HepG2 (cell line): ENCODE measurements at regions not wholly inside any gene's neighbourhood (a gene's known extent, or its start where the extent isn't known, plus 50 kb on each side); places are given as distances from the start of the nearest gene placed in this dataset.

Experiments
- ATAC-seq: fragments of 200-7000 bp; cut with Tn5 transposase; 3 replicates; pipeline ENCODE4 v1.9.1; 2020; ENCODE audit warnings: mild to moderate bottlenecking, moderate library complexity
- BruUV-seq: library from RNA; stranded (reverse); fragments of 400-500 nt; replicated peaks from 2 replicates; lab custom pipeline; 2021; lab: Mats Ljungman, UMichigan
- CTCF ChIA-PET: fragments of 300-600 bp; formaldehyde crosslinking; extraction: SDS; loops from one replicate; lab custom pipeline; 2021; ENCODE audit warnings: low total read pairs, inconsistent platforms, low intra/inter-chr PET ratio; lab: Yijun Ruan, JAX
- POLR2A ChIA-PET: fragments of 350-600 bp; sonication (Branson Sonifier 250); formaldehyde crosslinking; loops from one replicate; lab custom pipeline; 2020; ENCODE audit warnings: antibody characterized with exemption, inconsistent platforms; lab: Yijun Ruan, JAX
- DNase-seq: peaks from one replicate; pipeline ENCODE4 v3.0.0-alpha.2; 2015; ENCODE audit warnings: low spot score
- FAIRE-seq: peaks from 3 replicates; lab custom pipeline; 2011; peaks lifted over from hg19 to GRCh38; lab: Jason Lieb, UNC
- H2AFZ ChIP-seq: one replicate; pipeline ENCODE4 v1.6.1; 2011; ENCODE audit warnings: low read length, inconsistent platforms
- H3K27ac ChIP-seq: fragments of 300-600 bp; 3 replicates; pipeline ENCODE4 v1.8.0; 2011; ENCODE audit warnings: mixed run types, mild to moderate bottlenecking, mixed read lengths, low read length, inconsistent platforms; ENCODE audit not compliant: insufficient read depth; ENCODE audit errors: extremely low read length
- H3K27me3 ChIP-seq, 2 experiments: fragments of 200-600 bp in 1 of 2; 2 replicates in 1 of 2; 3 replicates in 1 of 2; pipeline versions ENCODE4 v1.6.0 to v1.8.0; 2011; ENCODE audit warnings: low read length in 2 of 2, mild to moderate bottlenecking in 2 of 2, moderate library complexity in 2 of 2, inconsistent platforms in 1 of 2; ENCODE audit not compliant: insufficient read depth in 2 of 2, control insufficient read depth in 1 of 2
- H3K36me3 ChIP-seq, 2 experiments: fragments of 200-600 bp in 1 of 2; replicated peaks in 1 of 2; 2 replicates in 1 of 2; 3 replicates in 1 of 2; pipeline versions ENCODE4 v1.5.1 to v1.8.0; 2011; ENCODE audit warnings: low read length in 2 of 2, inconsistent platforms in 1 of 2; ENCODE audit not compliant: insufficient read depth in 2 of 2, control insufficient read depth in 1 of 2
- H3K4me1 ChIP-seq: 2 replicates; pipeline ENCODE4 v1.5.1; 2012; ENCODE audit warnings: low read length, inconsistent platforms; ENCODE audit not compliant: insufficient read depth
- H3K4me2 ChIP-seq: 2 replicates; pipeline ENCODE4 v1.6.0; 2011; ENCODE audit warnings: low read depth, low read length, inconsistent platforms
- H3K4me3 ChIP-seq, 3 experiments: fragments of 200-600 bp in 1 of 3; sonication (generic), shearing (Covaris generic) in 1 of 3; replicated peaks in 1 of 3; 2 replicates each; pipeline ENCODE4 v1.5.1; 2011 to 2016; ENCODE audit warnings: low read length in 3 of 3, inconsistent platforms in 2 of 3, low read depth in 2 of 3, mild to moderate bottlenecking in 2 of 3, control low read depth in 1 of 3, mixed read lengths in 1 of 3; ENCODE audit not compliant: insufficient read depth in 1 of 3
- H3K79me2 ChIP-seq: one replicate; pipeline ENCODE4 v1.6.1; 2011; ENCODE audit warnings: low read length, inconsistent platforms; ENCODE audit not compliant: insufficient read depth
- H3K9ac ChIP-seq: 2 replicates; pipeline ENCODE4 v1.6.0; 2011; ENCODE audit warnings: mild to moderate bottlenecking, low read depth, low read length, inconsistent platforms; ENCODE audit not compliant: insufficient read depth
- H3K9me3 ChIP-seq: 2 replicates; pipeline ENCODE4 v1.5.1; 2012; ENCODE audit warnings: mild to moderate bottlenecking, low read length
- H4K20me1 ChIP-seq: 2 replicates; pipeline ENCODE4 v1.6.0; 2011; ENCODE audit warnings: inconsistent platforms, mild to moderate bottlenecking, low read length, moderate library complexity; ENCODE audit not compliant: insufficient read depth
- CEBPB ChIP-seq: IDR thresholded peaks from 2 replicates; pipeline ENCODE4 v1.6.1; 2011; ENCODE audit warnings: low read depth, low read length, improper control_type of control experiment, borderline replicate concordance
- FOSL2 ChIP-seq: sonication (generic); formaldehyde crosslinking; IDR thresholded peaks from 2 replicates; pipeline ENCODE4 v1.4.0; 2020; ENCODE audit warnings: missing genetic modification reagents
- GLI4 ChIP-seq: sonication (generic); formaldehyde crosslinking; IDR thresholded peaks from 2 replicates; pipeline ENCODE4 v1.5.1; 2020; ENCODE audit warnings: missing genetic modification reagents, mild to moderate bottlenecking, moderate library complexity, borderline replicate concordance
- NFE2L2 ChIP-seq: fragments of 150-350 bp; IDR thresholded peaks from 2 replicates; pipeline ENCODE4 v1.6.1; 2014; ENCODE audit warnings: low read length
- SRSF4 ChIP-seq: fragments of 200-400 bp; formaldehyde crosslinking; IDR thresholded peaks from one replicate; pipeline ENCODE4 v1.6.1; 2018; ENCODE audit warnings: mild to moderate bottlenecking, low read depth, low read length, moderate library complexity; ENCODE audit not compliant: poor library complexity, severe bottlenecking
- TCF7L2 ChIP-seq: IDR thresholded peaks from 2 replicates; pipeline ENCODE4 v1.6.1; 2011; ENCODE audit warnings: mild to moderate bottlenecking, low read depth, low read length, moderate library complexity
- ZNF282 ChIP-seq: fragments of 450-650 bp; IDR thresholded peaks from 2 replicates; pipeline ENCODE4 v1.6.1; 2018; ENCODE audit not compliant: partially characterized antibody
- ZNF790 ChIP-seq: sonication (generic); formaldehyde crosslinking; IDR thresholded peaks from 2 replicates; pipeline ENCODE4 v1.8.0; 2022; ENCODE audit warnings: missing genetic modification reagents, mild to moderate bottlenecking, borderline replicate concordance
- ZNF841 ChIP-seq: sonication (generic); formaldehyde crosslinking; IDR thresholded peaks from 2 replicates; pipeline ENCODE4 v1.8.1; 2023; ENCODE audit warnings: missing genetic modification reagents, borderline replicate concordance
- WGBS: methylation state at CpG from one replicate; pipeline ENCODE4 v1.1.6; 2017; ENCODE audit warnings: low lambda C conversion rate; 5-methylcytosine and 5-hydroxymethylcytosine counted together
- in situ Hi-C: cut with HindIII; loops from 2 replicates; pipeline ENCODE4 v1.10.0; 2017; ENCODE audit warnings: low pct_unique_long_range_greater_than_20kb; ENCODE audit not compliant: extremely low pct_ligation_motif_present
- intact Hi-C: fragments of 100-400 bp; cut with micrococcal nuclease; formaldehyde crosslinking; loops from one replicate; pipeline ENCODE4 v1.10.0; 2022; ENCODE audit not compliant: unreplicated experiment
- TF ChIP-seq, protein P1 (sequence below): sonication (generic); formaldehyde crosslinking; conservative IDR thresholded peaks from 2 replicates; pipeline ENCODE4 v1.8.0; 2022; ENCODE audit warnings: low read depth, missing genetic modification reagents
- TF ChIP-seq, protein P2 (sequence below): sonication (generic); formaldehyde crosslinking; IDR thresholded peaks from 2 replicates; pipeline ENCODE4 v1.4.0; 2020; ENCODE audit warnings: missing genetic modification reagents; ENCODE audit errors: not compliant biosample characterization
- TF ChIP-seq, protein P3 (sequence below): sonication (generic); formaldehyde crosslinking; conservative IDR thresholded peaks from 2 replicates; pipeline ENCODE4 v1.4.0; 2020; ENCODE audit warnings: missing genetic modification reagents
- TF ChIP-seq, protein P4 (sequence below): IDR thresholded peaks from 2 replicates; pipeline ENCODE4 v1.6.1; 2016

DNA sequence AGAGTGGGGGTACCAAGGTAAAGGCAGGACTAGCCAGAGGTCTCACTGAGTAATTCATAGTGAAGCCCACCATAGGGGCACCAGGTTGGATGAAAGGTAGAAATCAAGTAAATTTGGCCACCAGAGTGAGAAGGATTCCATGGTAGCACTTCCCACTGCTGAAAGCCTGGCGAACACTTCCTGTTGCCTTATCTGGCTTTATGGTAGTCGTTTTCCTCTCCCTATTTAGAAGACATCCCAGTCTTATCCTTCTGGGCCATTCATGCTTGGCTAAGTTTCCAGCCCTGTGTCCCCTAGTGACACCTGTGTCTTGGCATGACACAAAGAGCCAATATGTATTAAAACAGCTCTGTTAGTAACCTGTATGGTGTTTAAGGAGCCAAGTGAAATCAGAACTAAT lies 74.3 kb upstream of the SIPA1L2 start (continued):
- TF ChIP-seq, protein P1, sequence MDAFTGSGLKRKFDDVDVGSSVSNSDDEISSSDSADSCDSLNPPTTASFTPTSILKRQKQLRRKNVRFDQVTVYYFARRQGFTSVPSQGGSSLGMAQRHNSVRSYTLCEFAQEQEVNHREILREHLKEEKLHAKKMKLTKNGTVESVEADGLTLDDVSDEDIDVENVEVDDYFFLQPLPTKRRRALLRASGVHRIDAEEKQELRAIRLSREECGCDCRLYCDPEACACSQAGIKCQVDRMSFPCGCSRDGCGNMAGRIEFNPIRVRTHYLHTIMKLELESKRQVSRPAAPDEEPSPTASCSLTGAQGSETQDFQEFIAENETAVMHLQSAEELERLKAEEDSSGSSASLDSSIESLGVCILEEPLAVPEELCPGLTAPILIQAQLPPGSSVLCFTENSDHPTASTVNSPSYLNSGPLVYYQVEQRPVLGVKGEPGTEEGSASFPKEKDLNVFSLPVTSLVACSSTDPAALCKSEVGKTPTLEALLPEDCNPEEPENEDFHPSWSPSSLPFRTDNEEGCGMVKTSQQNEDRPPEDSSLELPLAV (CRISPR knock-in tag), result no peak
- TF ChIP-seq, protein P2, sequence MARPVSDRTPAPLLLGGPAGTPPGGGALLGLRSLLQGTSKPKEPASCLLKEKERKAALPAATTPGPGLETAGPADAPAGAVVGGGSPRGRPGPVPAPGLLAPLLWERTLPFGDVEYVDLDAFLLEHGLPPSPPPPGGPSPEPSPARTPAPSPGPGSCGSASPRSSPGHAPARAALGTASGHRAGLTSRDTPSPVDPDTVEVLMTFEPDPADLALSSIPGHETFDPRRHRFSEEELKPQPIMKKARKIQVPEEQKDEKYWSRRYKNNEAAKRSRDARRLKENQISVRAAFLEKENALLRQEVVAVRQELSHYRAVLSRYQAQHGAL (CRISPR knock-in tag), result no peak
- TF ChIP-seq, protein P3, sequence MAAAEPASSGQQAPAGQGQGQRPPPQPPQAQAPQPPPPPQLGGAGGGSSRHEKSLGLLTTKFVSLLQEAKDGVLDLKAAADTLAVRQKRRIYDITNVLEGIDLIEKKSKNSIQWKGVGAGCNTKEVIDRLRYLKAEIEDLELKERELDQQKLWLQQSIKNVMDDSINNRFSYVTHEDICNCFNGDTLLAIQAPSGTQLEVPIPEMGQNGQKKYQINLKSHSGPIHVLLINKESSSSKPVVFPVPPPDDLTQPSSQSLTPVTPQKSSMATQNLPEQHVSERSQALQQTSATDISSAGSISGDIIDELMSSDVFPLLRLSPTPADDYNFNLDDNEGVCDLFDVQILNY, result no peak
- TF ChIP-seq TCF7L2 (no peak), ZNF282 (no peak), GLI4 (CRISPR knock-in tag) (no peak), ZNF790 (CRISPR knock-in tag) (no peak)

DNA sequence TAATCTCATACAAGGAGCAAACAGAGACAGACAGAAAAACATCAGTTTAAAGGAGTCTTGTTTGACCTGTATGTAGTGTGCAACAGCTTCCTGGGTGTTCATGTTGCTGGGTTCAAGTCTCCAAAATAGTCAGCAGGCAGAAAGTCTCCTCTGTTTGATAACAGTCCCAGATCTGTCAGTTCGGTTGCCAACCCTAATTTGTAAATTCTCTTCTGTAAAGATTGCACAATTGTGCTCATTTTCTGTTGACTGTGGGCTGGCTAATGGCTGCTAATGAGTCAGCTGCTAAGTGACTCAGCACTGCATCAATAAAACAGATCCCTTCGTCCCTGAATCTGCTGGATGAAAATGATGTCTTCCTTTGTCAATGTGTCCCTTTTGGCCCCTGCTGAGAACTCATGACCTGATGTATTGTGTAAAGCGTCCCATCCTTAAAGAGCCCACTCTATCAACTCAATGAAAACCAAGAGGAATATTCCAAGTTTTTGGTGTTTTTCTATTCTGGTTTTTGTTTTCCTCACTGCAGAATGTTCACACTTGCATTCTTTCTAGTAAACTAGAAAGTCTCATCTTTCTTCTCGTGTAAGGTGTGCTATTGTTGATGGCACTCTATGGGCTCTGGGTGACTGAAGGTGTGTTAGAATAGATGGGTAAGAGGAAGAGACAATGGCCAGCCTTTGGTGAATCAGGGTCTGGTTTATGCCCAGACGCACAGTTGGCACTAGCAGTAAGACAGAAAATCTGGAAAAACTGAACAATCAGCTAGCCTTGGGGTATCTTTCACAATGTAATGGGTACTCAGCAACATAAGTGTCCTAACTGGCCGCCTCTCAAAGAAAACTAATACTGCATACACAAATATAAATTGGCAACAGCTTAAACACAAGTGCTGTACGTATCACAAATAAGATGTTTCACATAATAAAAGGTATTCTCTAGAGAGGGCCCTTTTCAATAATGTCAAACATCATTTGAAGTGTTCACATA lies 75.1 kb upstream of the SIPA1L2 start:
- no peak for ATAC-seq
- 7% methylated on average over 7 of the region's 7 CpGs for WGBS
- Histone ChIP-seq H3K9me3 (no peaks in the 10 kb centered on the region), H4K20me1 (no peaks in the 10 kb centered on the region), H3K36me3 (no peaks in the 10 kb centered on the region), H3K4me2 (no peak overlapping the region), H3K79me2 (no peaks in the 10 kb centered on the region), H3K27me3 (no peaks in the 10 kb centered on the region), H3K4me3 (no peak overlapping the region), H3K27ac (no peak overlapping the region), H2AFZ (no peak overlapping the region), H3K9ac (no peak overlapping the region), H3K4me1 (no peaks in the 10 kb centered on the region)
- DNase-seq, result peak; percentile 13
- in situ Hi-C loops, result no loop called here
- TF ChIP-seq CEBPB (peak; percentile 68; the same call in 1 of the 2 replicates), SRSF4 (no peak), ZNF841 (CRISPR knock-in tag) (no peak), FOSL2 (CRISPR knock-in tag) (peak; percentile 88), NFE2L2 (peak; percentile 47; the same call in 1 of the 2 replicates)
- TF ChIP-seq, protein P4, sequence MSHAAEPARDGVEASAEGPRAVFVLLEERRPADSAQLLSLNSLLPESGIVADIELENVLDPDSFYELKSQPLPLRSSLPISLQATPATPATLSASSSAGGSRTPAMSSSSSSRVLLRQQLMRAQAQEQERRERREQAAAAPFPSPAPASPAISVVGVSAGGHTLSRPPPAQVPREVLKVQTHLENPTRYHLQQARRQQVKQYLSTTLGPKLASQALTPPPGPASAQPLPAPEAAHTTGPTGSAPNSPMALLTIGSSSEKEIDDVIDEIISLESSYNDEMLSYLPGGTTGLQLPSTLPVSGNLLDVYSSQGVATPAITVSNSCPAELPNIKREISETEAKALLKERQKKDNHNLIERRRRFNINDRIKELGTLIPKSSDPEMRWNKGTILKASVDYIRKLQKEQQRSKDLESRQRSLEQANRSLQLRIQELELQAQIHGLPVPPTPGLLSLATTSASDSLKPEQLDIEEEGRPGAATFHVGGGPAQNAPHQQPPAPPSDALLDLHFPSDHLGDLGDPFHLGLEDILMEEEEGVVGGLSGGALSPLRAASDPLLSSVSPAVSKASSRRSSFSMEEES, result 0 out of 2 replicates have a peak, but pooled peaks have one; percentile 22
- intact Hi-C loops, result no loop called here
- CTCF ChIA-PET, result no interaction called here
- BruUV-seq, result no TSS peak
- POLR2A ChIA-PET, result no interaction called here
- no peak for FAIRE-seq
